Fibroblast of peridontal ligament (primary cell): ENCODE measurements at regions not wholly inside any gene's neighbourhood (a gene's known extent, or its start where the extent isn't known, plus 50 kb on each side); places are given as distances from the start of the nearest gene placed in this dataset.

Experiments
- DNase-seq: peaks from one replicate; pipeline ENCODE4 v3.0.0-alpha.2; 2010; ENCODE audit errors: extremely low read depth

DNA sequence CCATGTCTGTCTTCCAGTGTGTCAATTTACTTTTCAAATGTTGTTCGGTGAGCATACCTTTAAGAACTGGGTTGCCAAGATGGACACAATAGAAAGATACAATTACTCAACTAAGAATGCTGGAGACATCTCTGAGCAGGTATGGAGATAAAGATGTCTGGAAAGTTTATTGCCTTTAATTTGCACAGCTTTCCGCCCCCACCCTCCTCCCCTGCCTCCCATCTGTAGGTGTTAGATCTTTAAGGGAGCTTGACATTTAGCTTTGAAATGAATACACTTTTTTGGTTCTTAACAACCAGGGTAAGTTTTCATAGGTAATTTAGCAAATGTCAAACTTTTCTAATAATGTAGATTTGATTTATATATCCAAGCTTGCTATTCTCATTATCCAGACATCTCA lies 104.4 kb downstream of the BTBD3 start:
- DNase-seq = no peak

DNA sequence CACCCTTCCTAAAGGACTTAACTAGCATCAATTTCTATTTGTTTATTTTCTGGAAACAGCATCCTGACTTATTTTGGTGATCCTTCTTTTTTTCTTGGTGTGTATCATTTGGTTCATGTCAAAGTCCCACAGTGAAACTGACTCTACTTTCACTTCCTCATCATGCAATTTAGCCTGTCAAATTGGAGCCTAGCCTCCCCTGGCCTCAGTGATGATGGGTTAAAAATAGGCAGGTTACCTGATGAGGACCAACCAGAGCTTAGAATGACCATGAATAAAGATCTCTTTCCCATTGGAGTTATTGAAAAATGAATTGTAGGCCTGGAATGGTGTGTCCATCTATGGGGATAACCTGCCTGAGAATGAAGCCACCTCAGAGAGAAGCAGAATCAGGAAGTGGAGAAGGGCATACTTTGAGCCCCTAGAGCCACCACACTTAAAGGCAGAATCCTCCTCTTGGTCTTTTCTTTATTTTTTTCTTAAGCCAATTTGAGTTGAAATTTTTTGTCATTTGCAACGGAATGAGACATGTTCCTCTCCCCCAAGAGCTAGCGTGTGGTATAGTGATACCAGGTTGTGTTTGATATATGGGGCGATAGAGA lies 105.6 kb downstream of the BTBD3 start:
- DNase-seq = no peak

DNA sequence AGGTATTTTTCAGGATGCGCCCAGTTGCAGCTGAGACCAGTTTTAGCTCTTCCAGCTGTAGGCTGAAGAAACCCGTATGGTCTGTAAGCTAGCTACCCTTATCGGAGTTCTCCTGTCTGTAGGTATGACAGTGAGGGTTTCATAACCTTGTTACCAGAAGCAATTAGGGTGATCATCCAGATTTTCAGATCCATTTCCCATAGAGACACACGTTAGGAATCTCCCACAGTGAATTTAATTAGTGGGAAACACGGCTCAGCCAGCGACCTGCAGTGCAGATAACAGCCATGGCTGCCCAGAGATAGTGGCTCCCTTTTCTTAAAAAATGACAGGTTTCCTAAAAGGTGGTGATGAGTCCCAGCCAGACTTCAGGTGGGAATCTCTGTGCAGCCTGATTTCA lies 111.1 kb downstream of the BTBD3 start:
- DNase-seq = no peak

DNA sequence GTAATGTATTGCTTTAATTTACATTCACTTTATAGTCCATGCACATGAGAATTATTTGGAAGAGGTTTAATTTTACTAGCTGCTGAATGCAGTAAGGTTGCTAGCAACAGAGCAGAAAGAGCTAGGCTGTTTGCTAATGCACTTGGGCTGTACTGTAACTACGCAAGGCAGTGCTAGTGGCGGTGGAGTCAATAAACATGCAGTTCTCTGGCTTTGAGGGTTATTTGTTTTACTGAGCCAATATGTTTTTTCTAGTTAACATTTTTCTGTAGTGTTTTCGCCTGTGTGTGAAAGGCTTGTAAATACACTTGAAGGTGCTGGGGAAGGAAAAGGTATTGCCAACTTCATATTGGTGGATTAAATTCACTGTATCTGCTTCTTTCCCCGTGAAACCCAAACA lies 112.8 kb downstream of the BTBD3 start:
- no peak for DNase-seq

DNA sequence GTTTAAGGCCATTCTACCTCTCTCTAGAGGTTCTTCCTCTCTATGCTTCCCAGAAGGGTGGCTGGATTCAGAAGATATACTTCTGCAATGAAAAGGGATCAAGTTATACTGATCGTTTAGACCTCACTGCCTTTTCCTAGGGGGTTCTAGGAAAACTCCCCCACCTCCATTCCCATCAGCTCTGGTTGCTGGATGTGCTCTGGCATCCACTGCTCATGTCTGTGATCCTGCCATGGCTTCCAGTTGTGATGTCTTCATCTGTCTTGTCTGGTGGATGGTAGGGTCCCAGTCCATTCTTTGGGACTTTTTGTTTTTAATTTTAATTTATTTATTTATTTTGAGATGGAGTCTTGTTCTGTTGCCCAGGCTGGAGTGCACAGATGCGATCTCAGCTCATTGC lies 118.4 kb downstream of the BTBD3 start:
- no peak for DNase-seq

DNA sequence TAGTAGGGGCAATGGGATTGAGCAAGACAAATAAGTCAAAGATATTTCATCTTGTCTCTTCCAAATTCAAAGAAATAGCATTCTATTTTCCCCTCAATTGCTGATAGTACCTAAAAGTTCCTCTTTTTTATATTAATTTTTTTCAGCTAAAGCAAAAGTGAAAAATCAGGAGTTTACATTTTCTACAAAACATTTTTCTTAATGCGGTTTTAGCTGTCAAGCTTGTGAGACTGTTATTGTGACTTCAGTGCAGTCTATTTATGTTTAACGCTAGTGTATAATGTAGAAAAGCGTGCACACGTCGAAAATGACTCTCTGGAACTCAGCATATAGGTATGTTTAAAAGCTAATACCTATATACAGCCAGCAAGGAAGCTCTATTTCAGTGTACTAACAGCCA lies 119.8 kb downstream of the BTBD3 start:
- DNase-seq = no peak

DNA sequence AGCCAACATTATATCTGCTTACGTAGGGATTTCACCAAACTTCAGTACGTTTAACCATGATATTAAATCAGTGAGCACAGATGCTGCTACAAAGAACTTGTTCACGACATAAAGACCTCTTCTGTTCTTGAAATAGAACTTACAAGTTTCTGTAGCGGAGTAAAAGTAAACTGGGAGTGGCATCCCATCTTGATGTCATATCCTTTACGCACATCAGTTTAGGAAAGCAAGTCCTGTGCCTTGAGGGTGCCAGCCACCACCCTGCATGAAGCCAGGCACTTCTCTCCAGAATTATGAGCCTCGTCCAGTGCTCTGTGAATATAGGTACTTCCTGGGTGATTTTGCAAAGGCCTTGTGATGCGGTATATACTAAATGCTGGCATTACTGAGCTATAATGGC lies 122.6 kb downstream of the BTBD3 start:
- DNase-seq = no peak

DNA sequence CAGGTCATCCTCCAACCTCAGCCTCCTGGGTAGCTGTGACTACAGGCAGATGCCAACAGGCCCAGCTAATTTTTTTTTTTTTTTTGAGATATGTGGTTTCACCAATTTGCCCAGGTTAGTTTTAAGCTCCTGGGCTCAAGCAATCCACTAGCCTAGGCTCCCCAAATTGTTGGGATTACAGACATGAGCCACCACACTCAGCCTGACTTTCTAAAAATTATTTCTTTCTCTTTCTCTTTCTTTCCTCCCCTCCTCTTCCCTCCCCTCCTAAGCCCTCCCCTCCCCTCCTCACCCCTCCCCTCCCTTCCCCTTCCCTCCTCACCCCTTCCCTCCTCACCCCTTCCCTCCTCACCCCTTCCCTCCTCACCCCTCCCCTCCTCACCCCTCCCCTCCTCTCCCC lies 127.3 kb downstream of the BTBD3 start:
- no peak for DNase-seq

DNA sequence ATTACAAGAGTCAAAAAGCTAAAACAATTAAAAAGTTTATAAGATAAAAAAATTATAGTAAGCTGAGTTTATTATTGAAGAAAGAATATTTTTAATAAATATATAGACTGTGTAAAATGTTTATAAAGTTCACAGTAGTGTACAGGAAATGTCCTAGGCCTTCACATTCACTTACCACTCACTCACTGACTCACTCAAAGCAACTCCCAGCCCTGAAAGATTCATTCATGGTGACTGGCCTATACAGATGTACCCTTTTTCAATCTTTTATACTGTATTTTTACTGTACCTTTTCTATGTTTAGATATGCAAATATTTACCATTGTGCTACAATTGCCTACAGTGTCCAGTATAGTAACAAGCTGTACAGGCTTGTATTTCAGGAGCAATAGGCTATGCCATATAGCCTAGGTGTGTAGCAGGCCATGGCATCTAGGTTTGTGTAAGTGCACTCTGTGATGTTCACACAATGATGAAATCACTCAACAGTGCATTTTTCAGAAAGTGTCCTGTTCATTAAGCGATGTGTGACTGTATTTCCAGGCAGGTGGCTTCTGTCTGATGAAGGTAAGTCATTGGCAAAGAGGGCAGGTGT lies 130.2 kb downstream of the BTBD3 start:
- DNase-seq = peak; percentile 11

DNA sequence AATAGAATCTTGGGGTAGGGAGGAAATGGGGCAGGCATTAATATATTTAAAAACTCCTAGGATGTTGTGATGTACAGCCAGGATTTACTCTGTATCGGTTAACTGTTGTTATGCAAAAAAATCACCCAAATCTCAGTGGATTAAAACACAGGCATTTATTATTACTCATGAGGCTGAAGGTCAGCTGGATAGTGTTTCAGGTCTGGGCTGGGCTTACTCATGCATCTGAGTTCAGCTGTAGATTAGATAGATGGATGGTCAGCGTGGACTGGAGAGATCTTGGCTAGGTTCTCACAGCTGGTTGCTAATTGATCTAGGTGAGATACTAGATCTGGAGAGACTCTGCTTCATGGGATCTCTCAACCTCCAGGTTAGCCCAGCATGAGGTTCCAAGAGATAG lies 131.4 kb downstream of the BTBD3 start:
- peak; percentile 41 for DNase-seq

DNA sequence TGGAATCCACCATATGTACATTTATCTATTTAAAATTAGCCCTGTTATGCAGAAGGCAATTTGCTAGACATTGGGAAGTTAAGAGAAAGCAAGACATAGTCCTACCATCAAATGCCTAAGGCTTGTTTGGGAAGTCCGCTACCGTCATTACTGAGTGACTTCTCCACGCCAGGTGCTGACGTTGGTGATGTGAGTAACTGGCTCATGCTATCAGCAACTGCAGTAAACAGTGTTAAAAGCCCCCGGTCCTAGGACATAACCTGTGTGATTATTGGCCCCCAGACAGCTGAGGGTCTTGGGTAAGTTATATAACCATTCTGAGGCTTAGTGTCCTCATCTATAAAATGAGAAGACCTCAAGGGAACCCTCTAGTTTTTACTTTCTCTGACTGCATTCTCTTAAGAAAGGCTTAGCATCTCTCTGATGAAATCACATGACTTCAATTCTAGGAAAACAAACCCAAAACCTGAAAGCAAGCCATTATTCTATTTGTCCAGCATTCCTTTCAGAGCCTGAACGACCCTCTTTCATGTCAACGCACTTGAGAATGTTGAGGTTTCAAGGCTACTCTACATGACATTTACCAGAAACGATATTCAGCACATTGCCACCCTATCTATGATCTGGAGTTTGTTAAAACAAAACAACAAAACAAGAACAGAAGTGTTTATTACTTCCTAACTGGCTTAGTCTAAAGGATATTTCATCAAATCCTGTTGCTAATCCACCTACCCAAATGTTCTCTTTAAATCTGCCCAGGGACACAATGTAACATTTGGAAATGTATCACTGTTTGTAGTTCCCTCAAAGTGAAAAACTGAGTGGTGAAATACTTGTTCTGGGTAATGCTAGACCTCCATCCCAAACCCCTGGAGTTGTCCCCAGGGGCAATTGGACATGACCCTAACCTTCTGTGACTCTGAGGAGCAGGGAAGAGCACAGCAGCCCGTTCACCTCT lies 133.8 kb downstream of the BTBD3 start:
- no peak for DNase-seq

DNA sequence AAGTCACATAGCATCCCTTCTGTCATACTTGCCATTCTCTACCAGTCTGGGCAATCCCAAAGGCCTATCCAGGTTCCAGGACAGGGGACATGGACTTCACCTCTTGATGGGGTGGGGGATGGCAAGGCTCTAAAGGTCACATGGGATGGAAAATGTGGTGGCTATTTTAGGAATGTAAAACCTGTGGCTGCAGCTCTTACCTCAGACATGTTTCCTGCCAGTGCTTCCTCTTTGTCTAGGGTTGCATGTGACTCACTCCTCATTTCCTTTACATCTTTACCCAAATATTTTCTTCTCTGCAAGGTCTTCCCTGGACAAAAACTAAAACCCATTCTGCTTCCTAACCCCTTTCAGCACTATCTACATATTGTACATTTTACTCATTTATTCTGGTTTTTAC lies 135.7 kb downstream of the BTBD3 start:
- peak; percentile 23 for DNase-seq

DNA sequence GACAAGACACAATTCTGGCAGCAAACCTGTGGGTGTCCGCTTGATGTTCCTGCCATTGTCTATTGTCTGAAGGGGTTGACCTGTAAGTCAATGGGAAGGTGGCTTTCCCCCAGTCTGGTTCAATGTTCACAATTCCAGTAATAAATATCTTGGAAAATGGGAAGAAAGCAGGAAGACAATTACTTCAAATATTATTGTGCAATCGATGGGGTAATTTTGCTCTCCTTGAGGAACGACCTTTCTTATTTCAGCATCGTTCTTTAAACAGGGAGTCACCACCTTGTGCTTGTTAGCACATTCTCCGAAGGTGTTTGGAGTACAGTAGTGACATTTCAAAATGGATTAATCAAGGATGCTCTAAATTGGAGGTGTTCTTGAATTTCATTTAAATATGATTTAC lies 136.9 kb downstream of the BTBD3 start:
- no peak for DNase-seq

DNA sequence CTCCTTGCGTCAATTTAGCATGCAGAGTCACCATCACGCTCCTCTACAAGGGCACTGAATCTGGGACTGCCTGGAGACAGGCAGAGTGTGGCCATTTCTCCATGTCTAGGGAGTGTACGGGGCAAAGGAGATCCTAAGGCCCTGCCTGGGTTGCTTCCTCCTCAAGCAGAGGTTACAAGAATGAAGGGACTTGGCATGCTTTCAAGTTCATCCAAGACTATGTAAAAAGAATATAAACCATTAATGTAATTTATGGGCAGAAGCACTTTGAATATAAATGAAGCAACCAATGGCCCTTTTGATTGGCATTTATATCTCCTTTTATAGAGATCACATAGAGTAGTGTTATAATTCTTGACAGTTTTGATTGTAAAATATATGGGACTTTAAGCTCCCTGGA lies 137.5 kb downstream of the BTBD3 start:
- DNase-seq = no peak

DNA sequence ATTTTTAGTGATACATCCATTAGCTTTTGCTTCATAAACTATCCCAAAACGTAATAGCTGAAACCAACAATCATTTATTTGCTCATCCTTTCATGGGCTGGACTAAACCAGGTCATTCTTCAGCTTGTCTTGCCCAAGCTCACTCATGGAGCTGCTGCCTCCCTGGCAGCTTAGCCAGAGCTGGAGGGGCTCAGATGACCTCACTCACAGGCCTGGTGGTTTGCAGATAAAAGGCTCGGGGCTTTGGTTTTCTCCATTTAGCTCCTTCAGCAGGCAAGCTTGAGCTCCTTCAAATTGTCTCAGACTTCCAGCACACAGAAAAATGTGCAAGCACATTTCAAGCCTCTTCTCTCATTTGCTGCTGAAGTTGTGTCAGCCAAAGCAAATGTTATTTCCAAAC lies 139.1 kb downstream of the BTBD3 start:
- DNase-seq = no peak

DNA sequence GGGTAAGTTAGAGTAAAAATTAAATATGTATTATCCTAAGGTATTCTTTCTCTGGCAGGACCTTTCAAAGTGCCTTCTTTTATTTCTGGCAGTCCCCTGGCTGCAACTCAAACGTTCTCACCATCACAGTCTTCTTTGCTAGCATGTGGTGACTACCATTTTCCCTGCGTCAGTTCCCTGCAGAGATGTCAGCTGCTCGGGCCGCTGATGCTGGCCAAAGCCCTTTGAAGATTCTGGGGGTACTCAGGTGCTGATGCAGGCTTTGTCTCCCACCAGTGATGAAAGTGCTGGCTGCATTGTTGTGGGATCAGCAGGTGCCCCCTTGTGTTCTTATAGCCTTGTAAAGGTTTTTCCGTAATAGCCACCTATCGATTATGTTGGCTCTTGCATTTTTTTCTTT lies 140.1 kb downstream of the BTBD3 start:
- DNase-seq = no peak

DNA sequence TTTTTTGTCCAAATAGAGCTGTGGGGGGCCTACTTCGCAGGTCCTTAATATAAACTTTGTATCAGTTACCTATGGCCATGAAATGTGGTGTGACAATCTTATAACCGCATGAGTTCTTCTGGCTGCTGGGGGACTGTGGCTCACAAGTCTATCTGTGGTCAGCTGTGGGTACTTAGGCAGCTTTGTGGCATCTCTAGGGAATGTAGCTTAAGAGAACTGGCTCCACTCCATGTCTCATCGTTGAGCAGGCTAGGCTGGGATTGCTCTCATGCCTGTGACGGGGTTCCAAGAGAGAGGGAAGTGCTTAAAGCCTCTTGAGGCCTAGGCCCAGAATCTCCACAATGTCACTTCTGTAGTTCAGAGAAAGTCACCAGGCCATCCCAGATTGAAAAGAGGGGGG lies 140.5 kb downstream of the BTBD3 start:
- DNase-seq = peak; percentile 25

DNA sequence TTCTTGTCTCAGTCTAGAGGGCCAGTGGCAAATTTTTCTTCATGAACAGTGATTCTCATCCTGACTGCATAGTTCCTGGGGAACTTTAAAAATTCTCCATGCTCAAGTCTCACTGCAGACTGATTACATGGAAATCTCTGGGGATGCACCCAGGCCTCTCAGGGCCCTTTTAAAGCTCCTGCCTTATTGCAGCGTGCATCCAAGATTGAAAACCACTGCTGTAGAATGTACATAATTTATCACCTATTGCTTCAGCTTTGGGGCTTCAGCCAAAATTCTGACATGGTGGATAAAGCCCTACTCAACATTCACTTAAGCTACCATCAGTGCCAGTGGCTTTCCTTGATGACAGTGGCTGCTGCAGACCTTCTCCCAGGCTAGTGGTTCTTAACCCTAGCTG lies 143.8 kb downstream of the BTBD3 start:
- no peak for DNase-seq

DNA sequence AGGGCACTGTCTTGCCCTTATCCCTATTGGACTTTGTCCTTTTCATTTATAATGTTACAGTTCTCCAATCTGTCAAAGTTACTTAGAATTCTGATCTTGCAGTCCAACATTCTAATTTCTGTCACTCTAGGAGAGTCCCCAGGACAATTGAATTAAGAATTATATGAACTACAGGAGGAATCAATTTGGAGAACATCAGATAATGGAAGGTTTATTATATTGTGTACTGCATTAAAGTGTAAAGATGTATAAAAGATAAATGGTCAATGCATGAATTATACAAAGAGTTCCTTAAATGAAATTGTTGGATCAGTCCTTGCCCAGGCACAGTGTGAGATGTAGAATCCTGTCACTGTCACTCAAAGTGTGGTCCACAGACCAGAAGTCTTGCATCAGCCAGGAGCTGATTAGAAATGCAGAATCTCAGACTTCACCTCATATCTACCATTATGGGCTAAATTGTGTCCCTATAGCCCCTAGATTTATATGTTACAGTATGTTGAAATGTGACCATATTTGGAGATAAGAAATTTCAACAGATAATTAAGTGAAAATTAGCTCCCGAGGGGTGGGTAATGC lies 145.5 kb downstream of the BTBD3 start:
- no peak for DNase-seq

DNA sequence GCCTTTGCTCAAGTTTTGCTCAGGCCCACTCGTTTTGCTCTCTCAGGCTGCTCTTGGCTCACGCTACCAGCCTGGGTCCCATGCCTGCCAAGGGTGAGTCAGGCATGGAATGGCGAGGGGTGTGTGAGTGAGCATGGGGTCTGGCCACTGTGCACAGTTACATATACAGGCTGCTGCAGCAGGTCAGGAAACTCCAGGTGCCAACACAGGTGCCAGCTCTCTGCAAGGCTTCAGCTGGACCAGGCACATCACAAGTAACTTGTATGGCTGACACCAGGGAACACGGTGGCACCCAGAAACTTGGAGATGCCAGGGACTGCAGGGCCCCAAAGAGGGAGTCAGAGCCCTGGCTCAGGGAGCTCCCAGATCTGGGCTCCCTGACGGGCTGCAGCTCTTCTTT lies 146.8 kb downstream of the BTBD3 start:
- DNase-seq = no peak

DNA sequence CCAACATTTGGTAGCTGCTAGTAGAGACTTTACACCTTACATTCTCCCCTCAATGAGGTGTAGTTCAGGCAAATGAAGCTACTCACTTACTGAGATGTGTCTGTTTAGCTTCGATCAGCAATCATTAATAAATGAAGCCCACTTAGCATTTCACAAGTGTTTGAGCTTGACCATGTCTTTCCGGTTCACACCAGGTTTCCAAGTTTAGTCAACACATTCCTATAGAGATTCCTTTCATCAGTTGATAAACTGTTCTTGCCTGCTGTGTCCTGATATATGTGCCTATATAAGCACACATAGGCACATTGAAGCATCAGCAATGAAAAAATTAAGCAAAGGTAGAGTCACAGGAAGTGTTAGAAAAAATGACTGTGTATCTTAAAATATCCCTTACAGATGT lies 150.0 kb downstream of the BTBD3 start:
- DNase-seq = no peak

DNA sequence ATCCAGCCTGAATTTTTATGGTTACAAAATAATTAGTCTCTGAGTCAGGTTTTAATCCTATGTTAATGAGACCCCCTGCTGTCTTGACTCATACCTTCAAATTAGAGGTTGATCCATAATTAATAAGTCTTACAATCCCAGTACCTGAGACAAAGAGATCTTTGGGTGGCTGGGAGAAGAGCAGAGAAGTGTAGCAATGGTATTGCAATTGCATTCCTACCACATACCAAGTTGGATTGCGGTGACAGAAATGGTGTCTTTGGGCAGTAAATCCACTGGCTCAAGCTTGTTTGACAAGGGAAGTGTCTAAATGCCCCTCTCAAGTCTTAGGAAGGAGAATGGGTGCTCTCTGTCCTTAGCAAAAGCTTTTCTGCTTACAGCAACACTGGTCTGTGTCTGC lies 150.4 kb downstream of the BTBD3 start:
- no peak for DNase-seq

DNA sequence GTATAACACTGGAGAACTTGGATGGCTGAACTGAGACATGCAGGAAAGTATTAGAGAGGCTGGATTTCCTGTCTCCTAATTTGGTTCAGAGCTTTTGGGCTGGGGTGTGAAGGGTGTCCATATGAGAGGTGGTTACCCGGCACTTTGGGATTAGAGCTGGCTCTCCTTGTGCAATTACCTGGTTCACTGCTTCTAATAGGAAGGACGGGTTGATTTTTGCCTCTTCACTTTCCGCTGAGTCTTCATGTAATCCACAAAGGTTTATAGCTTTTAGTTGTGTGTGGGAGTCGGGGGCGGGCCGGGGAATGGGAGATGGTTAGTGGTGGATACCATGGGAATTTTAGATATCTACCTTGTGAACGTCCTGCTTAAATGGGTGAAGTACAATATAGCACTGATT lies 151.5 kb downstream of the BTBD3 start:
- DNase-seq = no peak
